ENCODE measurements at regions not wholly inside any gene's neighbourhood (a gene's known extent, or its start where the extent isn't known, plus 50 kb on each side); places are given as distances from the start of the nearest gene placed in this dataset.
"Not testable (repeated sequence)": the region's sequence is repeated elsewhere in the genome, so short reads cannot be mapped to it uniquely, and the experiment has no call there.

- TF ChIP-seq, protein P1, sequence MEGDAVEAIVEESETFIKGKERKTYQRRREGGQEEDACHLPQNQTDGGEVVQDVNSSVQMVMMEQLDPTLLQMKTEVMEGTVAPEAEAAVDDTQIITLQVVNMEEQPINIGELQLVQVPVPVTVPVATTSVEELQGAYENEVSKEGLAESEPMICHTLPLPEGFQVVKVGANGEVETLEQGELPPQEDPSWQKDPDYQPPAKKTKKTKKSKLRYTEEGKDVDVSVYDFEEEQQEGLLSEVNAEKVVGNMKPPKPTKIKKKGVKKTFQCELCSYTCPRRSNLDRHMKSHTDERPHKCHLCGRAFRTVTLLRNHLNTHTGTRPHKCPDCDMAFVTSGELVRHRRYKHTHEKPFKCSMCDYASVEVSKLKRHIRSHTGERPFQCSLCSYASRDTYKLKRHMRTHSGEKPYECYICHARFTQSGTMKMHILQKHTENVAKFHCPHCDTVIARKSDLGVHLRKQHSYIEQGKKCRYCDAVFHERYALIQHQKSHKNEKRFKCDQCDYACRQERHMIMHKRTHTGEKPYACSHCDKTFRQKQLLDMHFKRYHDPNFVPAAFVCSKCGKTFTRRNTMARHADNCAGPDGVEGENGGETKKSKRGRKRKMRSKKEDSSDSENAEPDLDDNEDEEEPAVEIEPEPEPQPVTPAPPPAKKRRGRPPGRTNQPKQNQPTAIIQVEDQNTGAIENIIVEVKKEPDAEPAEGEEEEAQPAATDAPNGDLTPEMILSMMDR (IDR thresholded peaks at IDR 0.05): not testable (repeated sequence)
- not testable (repeated sequence) for TF ChIP-seq POLR2AphosphoS5 (IDR thresholded peaks at IDR 0.05; ENCODE audit: insufficient read depth in 1 of 2, low read depth in 1 of 2)
Measured at GRCh38 chr3:74131546-74132328, 482.7 kb downstream of the CNTN3 start.

Measured in vagina (tissue), 2 donors.